ENCODE measurements at regions not wholly inside any gene's neighbourhood (a gene's known extent, or its start where the extent isn't known, plus 50 kb on each side); places are given as distances from the start of the nearest gene placed in this dataset.

DNA sequence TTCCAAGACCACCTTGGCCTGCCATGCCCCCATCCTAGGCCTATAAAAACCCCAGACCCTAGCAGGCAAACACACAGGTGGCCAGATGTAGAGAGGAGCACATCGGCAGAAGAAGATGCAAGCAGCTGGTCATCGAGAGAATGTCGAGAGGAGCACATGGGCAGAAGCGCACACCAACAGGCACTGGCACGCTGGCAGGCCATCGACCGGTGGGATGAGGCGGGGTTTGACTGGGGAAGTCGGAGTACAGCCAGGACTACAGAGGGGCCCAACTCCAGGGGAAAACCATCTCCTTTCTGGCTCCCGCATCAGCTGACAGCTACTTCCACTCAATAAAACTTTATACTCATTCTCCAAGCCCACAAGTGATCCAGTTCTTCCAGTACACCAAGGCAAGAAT lies 283.1 kb upstream of the RGMB start:
- FAIRE-seq: no peak
- TF ChIP-seq PAX5 (IDR thresholded peaks at IDR 0.05; ENCODE audit: insufficient read depth, low read length, severe bottlenecking) (no peak), SPI1 (IDR thresholded peaks at IDR 0.05; ENCODE audit: low read depth, low read length) (no peak), POLR2AphosphoS5 (IDR thresholded peaks at IDR 0.05; ENCODE audit: low read depth, low read length) (no peak), TAF1 (IDR thresholded peaks at IDR 0.05; ENCODE audit: low read depth, low read length) (no peak), POU2F2 (IDR thresholded peaks at IDR 0.05; ENCODE audit: low read depth, low read length) (no peak), POLR2A (IDR thresholded peaks at IDR 0.05; ENCODE audit: low read depth, low read length) (no peak)

DNA sequence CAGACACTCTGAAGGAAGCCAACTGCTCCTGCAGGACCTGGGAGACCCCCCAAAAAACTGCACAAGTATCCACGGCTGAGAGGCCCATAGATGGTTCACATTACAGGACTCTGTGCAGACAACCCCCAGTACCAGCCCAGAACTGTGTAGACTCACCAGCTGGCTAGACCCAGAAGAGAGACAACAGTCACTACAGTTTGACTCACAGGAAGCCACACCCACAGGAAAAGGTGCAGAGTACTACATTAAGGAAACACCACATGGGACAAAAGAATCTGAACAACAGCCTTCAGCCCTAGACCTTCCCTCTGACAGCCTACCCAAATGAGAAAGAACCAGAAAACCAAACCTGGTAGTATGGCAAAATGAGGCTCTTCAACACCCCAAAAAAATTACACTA lies 281.2 kb upstream of the RGMB start:
- no peak for FAIRE-seq
- no peak for DNase-seq (ENCODE audit: insufficient read length, low spot score)
- no peak for TF ChIP-seq SPI1 (IDR thresholded peaks at IDR 0.05; ENCODE audit: low read depth, low read length)
- no peak for TF ChIP-seq POLR2AphosphoS5 (IDR thresholded peaks at IDR 0.05; ENCODE audit: low read depth, low read length)
- TF ChIP-seq POLR2A (IDR thresholded peaks at IDR 0.05; ENCODE audit: low read depth, low read length): no peak
- no peak for TF ChIP-seq POU2F2 (IDR thresholded peaks at IDR 0.05; ENCODE audit: low read depth, low read length)
- TF ChIP-seq TAF1 (IDR thresholded peaks at IDR 0.05; ENCODE audit: low read depth, low read length): no peak
- TF ChIP-seq PAX5 (IDR thresholded peaks at IDR 0.05; ENCODE audit: insufficient read depth, low read length, severe bottlenecking): no peak

More for the DNA sequence above, 283.1 kb upstream of the RGMB start:
- no peak for DNase-seq (ENCODE audit: insufficient read length, low spot score)

DNA sequence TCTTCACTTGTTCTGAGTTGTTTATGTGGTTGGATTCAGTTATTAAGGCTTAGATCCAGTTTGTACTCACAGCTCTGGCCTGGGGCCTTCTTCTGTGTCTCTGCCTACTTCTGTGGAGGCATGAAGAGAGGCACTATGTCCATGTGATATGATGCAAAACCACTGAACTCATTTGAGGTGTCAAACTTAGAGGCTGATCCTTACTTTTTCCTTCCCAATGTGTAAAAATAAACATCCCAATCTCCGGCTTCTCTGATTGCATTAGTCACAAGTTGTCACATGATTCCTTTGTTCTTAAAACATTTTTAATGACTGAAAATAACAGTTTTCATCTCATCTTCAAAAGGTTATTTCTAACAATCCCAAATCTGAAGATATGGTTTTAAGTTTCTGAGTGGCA lies 276.0 kb upstream of the RGMB start:
- DNase-seq (ENCODE audit: insufficient read length, low spot score) (no peak), FAIRE-seq (no peak)

DNA sequence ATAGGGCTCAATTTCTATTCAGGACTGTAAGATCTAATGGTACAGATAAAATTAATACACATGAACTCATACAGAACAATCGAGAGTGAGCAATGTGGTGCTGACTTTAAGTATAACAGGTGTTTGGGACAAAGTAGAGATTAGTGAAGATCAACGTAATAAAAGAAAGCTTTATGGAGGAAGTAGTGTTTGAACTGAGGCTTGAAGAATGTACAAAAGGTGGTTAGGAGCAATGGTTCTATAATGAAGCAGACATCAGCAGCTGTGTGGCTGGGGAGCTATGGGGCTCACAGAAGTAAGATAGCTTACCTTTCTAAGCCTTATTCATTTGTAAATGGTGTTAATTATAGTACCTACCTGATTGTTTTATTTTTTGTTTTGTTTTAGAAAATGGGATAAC lies 275.4 kb upstream of the RGMB start:
- FAIRE-seq (no peak), DNase-seq (ENCODE audit: insufficient read length, low spot score) (no peak)
- no peak for TF ChIP-seq POLR2AphosphoS5 (IDR thresholded peaks at IDR 0.05; ENCODE audit: low read depth, low read length)
- TF ChIP-seq POU2F2 (IDR thresholded peaks at IDR 0.05; ENCODE audit: low read depth, low read length): no peak
- TF ChIP-seq TAF1 (IDR thresholded peaks at IDR 0.05; ENCODE audit: low read depth, low read length): no peak

More for the DNA sequence above, 276.0 kb upstream of the RGMB start:
- TF ChIP-seq SPI1 (IDR thresholded peaks at IDR 0.05; ENCODE audit: low read depth, low read length): no peak
- no peak for TF ChIP-seq POLR2AphosphoS5 (IDR thresholded peaks at IDR 0.05; ENCODE audit: low read depth, low read length)
- TF ChIP-seq PAX5 (IDR thresholded peaks at IDR 0.05; ENCODE audit: insufficient read depth, low read length, severe bottlenecking): no peak
- no peak for TF ChIP-seq TAF1 (IDR thresholded peaks at IDR 0.05; ENCODE audit: low read depth, low read length)
- no peak for TF ChIP-seq POLR2A (IDR thresholded peaks at IDR 0.05; ENCODE audit: low read depth, low read length)
- TF ChIP-seq POU2F2 (IDR thresholded peaks at IDR 0.05; ENCODE audit: low read depth, low read length): no peak

DNA sequence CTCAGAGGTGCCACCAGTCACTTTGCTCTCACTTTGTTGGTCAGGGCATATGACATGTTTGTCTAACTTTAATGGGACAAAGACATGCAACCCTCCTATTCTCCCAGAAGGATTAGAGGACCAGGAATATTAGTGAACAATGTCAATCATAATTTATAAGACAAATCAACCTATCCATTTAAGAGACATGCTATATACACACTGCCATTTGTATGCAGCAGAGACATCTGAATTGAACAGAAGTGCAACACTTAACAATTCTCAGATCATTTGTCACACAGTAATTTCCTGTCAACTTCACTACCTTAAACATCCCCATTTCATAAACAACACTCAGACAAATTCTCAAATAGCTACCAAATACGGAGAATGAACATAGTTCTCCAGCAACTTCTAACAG lies 273.6 kb upstream of the RGMB start:
- FAIRE-seq (no peak), DNase-seq (ENCODE audit: insufficient read length, low spot score) (no peak)
- TF ChIP-seq POLR2A (IDR thresholded peaks at IDR 0.05; ENCODE audit: low read depth, low read length) (no peak), POU2F2 (IDR thresholded peaks at IDR 0.05; ENCODE audit: low read depth, low read length) (no peak), PAX5 (IDR thresholded peaks at IDR 0.05; ENCODE audit: insufficient read depth, low read length, severe bottlenecking) (no peak), POLR2AphosphoS5 (IDR thresholded peaks at IDR 0.05; ENCODE audit: low read depth, low read length) (no peak), SPI1 (IDR thresholded peaks at IDR 0.05; ENCODE audit: low read depth, low read length) (no peak), TAF1 (IDR thresholded peaks at IDR 0.05; ENCODE audit: low read depth, low read length) (no peak)

DNA sequence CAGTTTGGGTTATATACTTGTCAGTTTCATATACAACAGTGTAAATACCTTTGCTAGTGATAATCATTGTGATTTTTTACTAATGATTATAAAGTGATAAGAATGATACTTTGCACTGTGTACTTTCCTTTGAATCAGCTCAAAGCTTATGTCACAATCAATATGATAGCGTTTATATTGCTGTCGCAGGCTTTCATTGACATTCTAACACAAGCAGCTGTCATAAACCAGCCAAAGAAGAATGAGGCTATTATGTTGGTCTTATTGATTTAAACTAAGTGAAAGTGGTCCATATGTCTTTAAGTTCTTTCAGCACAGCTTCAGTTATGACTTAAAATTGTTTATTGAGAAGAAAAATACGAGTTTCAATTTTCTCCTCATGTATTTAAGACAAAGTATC lies 272.7 kb upstream of the RGMB start:
- no peak for DNase-seq (ENCODE audit: insufficient read length, low spot score)
- no peak for TF ChIP-seq POLR2A (IDR thresholded peaks at IDR 0.05; ENCODE audit: low read depth, low read length)
- TF ChIP-seq POU2F2 (IDR thresholded peaks at IDR 0.05; ENCODE audit: low read depth, low read length): no peak
- FAIRE-seq: no peak

DNA sequence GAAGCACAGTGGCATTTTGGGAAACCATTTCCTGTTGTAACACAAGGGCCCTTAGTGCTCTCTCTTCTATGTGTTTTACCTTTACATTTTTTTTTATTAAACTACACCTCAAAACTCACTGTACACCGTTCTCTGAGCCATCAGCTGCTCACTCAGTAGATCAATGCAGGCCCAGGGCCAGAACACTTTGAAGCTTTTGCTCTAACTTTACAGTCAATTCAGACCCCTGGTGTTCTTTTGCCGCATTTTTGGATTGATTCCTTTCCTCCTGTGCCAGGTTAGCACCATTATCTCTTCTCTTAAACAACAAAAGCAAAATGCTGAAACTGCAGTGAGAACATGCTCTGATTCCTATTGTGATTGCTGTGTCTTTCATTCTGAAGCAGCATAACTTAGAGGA lies 269.8 kb upstream of the RGMB start:
- DNase-seq (ENCODE audit: insufficient read length, low spot score) (no peak), FAIRE-seq (no peak)
- TF ChIP-seq PAX5 (IDR thresholded peaks at IDR 0.05; ENCODE audit: insufficient read depth, low read length, severe bottlenecking) (no peak), POU2F2 (IDR thresholded peaks at IDR 0.05; ENCODE audit: low read depth, low read length) (no peak), POLR2A (IDR thresholded peaks at IDR 0.05; ENCODE audit: low read depth, low read length) (no peak), SPI1 (IDR thresholded peaks at IDR 0.05; ENCODE audit: low read depth, low read length) (no peak), POLR2AphosphoS5 (IDR thresholded peaks at IDR 0.05; ENCODE audit: low read depth, low read length) (no peak), TAF1 (IDR thresholded peaks at IDR 0.05; ENCODE audit: low read depth, low read length) (no peak)

DNA sequence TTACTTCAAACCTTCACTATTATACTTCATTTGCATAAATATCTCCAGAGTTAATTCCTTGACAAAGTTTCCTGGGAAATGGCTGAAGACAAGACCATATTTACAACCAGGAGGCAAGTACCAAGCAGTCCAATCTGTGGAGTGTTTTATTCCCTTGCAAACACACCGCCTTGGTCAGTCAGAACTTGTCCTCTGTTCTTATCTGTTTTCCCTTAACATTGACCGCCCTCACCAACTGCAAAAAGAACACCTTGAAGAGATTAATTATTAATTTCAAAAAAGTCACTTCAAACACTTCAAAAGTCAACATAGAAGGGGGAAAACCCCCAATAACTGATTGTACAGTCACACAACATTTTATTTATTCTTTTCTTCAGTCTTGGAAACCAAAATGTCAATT lies 269.0 kb upstream of the RGMB start:
- no peak for FAIRE-seq
- no peak for DNase-seq (ENCODE audit: insufficient read length, low spot score)

DNA sequence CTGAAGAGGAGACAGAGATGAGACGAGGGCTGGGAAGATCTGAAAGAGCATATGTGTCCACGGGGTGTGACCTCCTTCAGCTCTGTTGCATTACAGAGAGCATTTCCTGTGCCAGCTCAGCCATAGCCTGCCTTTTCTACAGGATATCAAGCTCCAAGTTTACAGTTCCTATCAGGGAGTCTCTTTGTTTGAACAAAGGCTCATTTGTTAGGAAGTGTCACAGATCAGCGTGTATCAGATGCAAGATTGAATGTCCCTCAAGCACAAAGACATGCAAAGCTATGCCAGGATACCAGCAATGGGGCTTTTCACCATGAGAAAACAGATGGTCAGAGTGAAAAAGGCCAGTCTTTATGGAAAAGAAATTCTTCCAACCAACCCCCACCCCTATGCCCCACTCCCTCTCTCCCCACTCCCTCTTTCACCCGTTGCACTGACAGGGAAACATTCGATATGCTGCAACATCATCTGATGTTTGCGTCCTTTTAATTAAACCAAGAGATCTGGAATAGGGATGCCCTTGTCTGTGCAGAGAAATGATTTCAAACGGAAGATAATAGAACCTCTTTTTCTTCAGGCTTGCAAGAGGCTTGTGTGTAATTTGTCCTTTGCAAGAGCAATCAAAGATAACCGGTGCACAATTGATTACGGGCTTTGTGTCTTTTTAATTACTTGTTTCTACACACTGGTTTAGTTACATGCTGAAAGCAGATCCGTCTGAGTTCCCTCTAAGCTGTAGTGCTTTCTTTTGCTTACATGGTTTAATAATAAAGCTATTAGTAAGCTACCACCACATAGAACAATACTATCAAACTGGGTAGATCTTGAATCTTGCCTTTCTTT lies 263.1 kb upstream of the RGMB start:
- DNase-seq (ENCODE audit: insufficient read length, low spot score): no peak
- FAIRE-seq: no peak
- TF ChIP-seq POU2F2 (IDR thresholded peaks at IDR 0.05; ENCODE audit: low read depth, low read length): no peak
- TF ChIP-seq TAF1 (IDR thresholded peaks at IDR 0.05; ENCODE audit: low read depth, low read length): no peak
- TF ChIP-seq SPI1 (IDR thresholded peaks at IDR 0.05; ENCODE audit: low read depth, low read length): no peak
- no peak for TF ChIP-seq POLR2A (IDR thresholded peaks at IDR 0.05; ENCODE audit: low read depth, low read length)
- TF ChIP-seq PAX5 (IDR thresholded peaks at IDR 0.05; ENCODE audit: insufficient read depth, low read length, severe bottlenecking): no peak
- TF ChIP-seq POLR2AphosphoS5 (IDR thresholded peaks at IDR 0.05; ENCODE audit: low read depth, low read length): no peak

More for the DNA sequence above, 269.0 kb upstream of the RGMB start:
- TF ChIP-seq TAF1 (IDR thresholded peaks at IDR 0.05; ENCODE audit: low read depth, low read length) (no peak), POU2F2 (IDR thresholded peaks at IDR 0.05; ENCODE audit: low read depth, low read length) (no peak), POLR2A (IDR thresholded peaks at IDR 0.05; ENCODE audit: low read depth, low read length) (no peak), SPI1 (IDR thresholded peaks at IDR 0.05; ENCODE audit: low read depth, low read length) (no peak), PAX5 (IDR thresholded peaks at IDR 0.05; ENCODE audit: insufficient read depth, low read length, severe bottlenecking) (no peak), POLR2AphosphoS5 (IDR thresholded peaks at IDR 0.05; ENCODE audit: low read depth, low read length) (no peak)

DNA sequence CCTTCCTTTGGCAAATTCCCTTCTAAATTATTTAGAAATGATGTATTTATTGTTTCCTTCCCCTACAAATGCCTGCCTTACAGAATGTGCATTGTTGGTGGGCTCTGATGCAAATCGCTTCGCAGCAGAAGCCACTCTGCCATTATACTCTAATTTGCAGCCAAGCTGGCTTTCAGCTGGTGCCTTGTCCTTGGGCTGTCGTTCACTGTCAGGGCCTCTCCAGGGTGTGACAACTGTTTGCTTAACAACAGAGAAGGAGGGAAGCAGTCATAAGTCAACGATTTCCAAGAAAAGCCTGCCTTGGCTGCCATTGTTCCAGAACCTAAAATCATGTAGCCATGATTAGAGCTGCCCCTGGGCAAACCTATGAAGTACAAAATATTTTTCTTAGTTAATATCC lies 260.1 kb upstream of the RGMB start:
- DNase-seq (ENCODE audit: insufficient read length, low spot score): no peak
- no peak for FAIRE-seq
- TF ChIP-seq POLR2A (IDR thresholded peaks at IDR 0.05; ENCODE audit: low read depth, low read length): no peak
- no peak for TF ChIP-seq TAF1 (IDR thresholded peaks at IDR 0.05; ENCODE audit: low read depth, low read length)
- TF ChIP-seq POU2F2 (IDR thresholded peaks at IDR 0.05; ENCODE audit: low read depth, low read length): no peak
- TF ChIP-seq POLR2AphosphoS5 (IDR thresholded peaks at IDR 0.05; ENCODE audit: low read depth, low read length): no peak
- no peak for TF ChIP-seq SPI1 (IDR thresholded peaks at IDR 0.05; ENCODE audit: low read depth, low read length)
- TF ChIP-seq PAX5 (IDR thresholded peaks at IDR 0.05; ENCODE audit: insufficient read depth, low read length, severe bottlenecking): no peak
